ENCODE measurements at regions not wholly inside any gene's neighbourhood (a gene's known extent, or its start where the extent isn't known, plus 50 kb on each side); places are given as distances from the start of the nearest gene placed in this dataset.

DNA sequence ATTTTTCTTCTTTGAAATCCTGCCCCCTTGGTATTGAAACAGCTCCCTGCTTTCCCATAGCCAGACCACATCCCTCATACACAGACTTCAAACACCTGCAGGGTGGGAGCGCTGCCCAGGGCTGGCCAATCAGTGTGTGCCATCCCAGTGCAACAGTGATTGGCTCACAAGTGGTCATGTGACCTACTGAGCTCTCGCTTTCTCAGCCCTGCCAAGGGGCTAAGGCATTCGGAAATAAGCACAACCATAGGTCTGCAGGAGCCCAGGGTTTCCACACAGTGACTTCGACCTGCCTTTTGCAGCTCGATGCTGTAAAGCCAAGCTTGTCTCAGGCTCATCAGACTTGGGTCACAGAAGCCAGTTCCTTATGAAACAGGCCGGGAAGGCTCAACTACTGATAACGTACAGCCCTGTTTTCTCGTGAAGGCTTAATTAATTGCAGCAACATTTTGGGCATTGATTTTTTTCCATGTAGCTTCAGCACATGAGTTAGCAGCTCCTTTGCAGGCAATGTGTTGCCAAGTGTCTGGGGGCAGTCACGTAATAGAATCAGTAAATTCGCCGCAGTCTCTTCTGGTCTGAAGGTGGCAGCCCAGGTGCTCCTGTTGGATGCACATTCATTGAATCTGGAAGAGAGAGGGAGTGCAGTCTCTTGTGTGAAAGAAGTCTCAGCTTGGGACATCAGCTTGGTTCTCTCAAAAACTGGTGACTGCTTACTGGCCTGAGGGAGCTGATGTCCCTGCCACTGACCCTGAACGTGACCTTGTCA, 1091.8 kb downstream of the AACS start:
- Histone ChIP-seq H3K27ac (no peak overlapping the region), H3K27me3 (no peaks in the 10 kb centered on the region), H4K20me1 (ENCODE audit: low read depth) (no peaks in the 10 kb centered on the region), H3K4me3 (no peak overlapping the region), H3K9me3 (ENCODE audit: low read depth) (no peaks in the 10 kb centered on the region), H3F3A (ENCODE audit: low read depth) (no peaks in the 10 kb centered on the region), H3K9ac (no peak overlapping the region), H3K4me1 (no peaks in the 10 kb centered on the region), H3K36me3 (no peaks in the 10 kb centered on the region), H3K4me2 (no peak overlapping the region), H3K79me2 (ENCODE audit: low read depth) (no peaks in the 10 kb centered on the region), H2AFZ (replicated peaks) (peak overlapping the region; percentile 50)
- Mint-ChIP-seq H3K27ac (no peak overlapping the region), H3K27me3 (ENCODE audit: insufficient read depth, low read depth) (no peaks in the 10 kb centered on the region), H3K4me3 (no peak overlapping the region), H3K9me3 (peaks cover 2% of the 10 kb centered on the region), H3K36me3 (no peaks in the 10 kb centered on the region), H3K4me1 (no peaks in the 10 kb centered on the region)
- peak; percentile 8 for DNase-seq (ENCODE audit: low spot score)
- TF ChIP-seq, protein P1, sequence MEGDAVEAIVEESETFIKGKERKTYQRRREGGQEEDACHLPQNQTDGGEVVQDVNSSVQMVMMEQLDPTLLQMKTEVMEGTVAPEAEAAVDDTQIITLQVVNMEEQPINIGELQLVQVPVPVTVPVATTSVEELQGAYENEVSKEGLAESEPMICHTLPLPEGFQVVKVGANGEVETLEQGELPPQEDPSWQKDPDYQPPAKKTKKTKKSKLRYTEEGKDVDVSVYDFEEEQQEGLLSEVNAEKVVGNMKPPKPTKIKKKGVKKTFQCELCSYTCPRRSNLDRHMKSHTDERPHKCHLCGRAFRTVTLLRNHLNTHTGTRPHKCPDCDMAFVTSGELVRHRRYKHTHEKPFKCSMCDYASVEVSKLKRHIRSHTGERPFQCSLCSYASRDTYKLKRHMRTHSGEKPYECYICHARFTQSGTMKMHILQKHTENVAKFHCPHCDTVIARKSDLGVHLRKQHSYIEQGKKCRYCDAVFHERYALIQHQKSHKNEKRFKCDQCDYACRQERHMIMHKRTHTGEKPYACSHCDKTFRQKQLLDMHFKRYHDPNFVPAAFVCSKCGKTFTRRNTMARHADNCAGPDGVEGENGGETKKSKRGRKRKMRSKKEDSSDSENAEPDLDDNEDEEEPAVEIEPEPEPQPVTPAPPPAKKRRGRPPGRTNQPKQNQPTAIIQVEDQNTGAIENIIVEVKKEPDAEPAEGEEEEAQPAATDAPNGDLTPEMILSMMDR (IDR thresholded peaks at IDR 0.05): no peak
- no peak for TF ChIP-seq EZH2 (IDR thresholded peaks at IDR 0.05)
- TF ChIP-seq EZH2phosphoT487 (IDR thresholded peaks at IDR 0.05): no peak

DNA sequence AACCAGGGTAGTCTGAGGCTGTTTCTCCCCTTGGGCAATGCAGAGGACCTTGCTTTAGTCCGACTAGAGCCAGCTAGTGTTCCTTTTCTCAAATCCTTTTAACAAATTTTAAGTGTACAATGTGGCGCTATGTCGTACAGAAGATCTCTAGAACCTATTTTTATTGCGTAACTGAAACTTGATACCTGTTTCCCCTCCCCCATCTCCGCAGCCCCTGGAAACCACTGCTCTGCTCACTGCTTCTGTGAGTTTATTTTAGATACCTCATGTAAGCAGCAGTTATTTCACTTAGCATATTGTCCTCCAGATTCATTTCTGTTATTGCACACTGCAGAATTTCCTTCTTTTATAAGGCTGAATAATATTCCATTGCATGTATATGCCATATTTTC, 1092.3 kb downstream of the AACS start:
- no peak overlapping the region for H3K9ac ChIP-seq
- H3K9me3 ChIP-seq (ENCODE audit: low read depth): no peaks in the 10 kb centered on the region
- Mint-ChIP-seq H3K9me3 (peaks cover 2% of the 10 kb centered on the region), H3K36me3 (no peaks in the 10 kb centered on the region), H3K4me3 (no peak overlapping the region), H3K4me1 (no peaks in the 10 kb centered on the region), H3K27ac (no peak overlapping the region), H3K27me3 (ENCODE audit: insufficient read depth, low read depth) (no peaks in the 10 kb centered on the region)
- no peaks in the 10 kb centered on the region for H3K36me3 ChIP-seq
- no peak overlapping the region for H3K4me3 ChIP-seq
- H3K4me2 ChIP-seq: no peak overlapping the region
- DNase-seq (ENCODE audit: low spot score): no peak
- H4K20me1 ChIP-seq (ENCODE audit: low read depth): no peaks in the 10 kb centered on the region
- H3K79me2 ChIP-seq (ENCODE audit: low read depth): no peaks in the 10 kb centered on the region
- H2AFZ ChIP-seq (replicated peaks): no peak overlapping the region
- no peaks in the 10 kb centered on the region for H3F3A ChIP-seq (ENCODE audit: low read depth)
- H3K27ac ChIP-seq: no peak overlapping the region
- H3K4me1 ChIP-seq: no peaks in the 10 kb centered on the region
- H3K27me3 ChIP-seq: no peaks in the 10 kb centered on the region
- TF ChIP-seq, protein P1 (IDR thresholded peaks at IDR 0.05): no peak
- TF ChIP-seq EZH2 (IDR thresholded peaks at IDR 0.05) (no peak), EZH2phosphoT487 (IDR thresholded peaks at IDR 0.05) (no peak)

DNA sequence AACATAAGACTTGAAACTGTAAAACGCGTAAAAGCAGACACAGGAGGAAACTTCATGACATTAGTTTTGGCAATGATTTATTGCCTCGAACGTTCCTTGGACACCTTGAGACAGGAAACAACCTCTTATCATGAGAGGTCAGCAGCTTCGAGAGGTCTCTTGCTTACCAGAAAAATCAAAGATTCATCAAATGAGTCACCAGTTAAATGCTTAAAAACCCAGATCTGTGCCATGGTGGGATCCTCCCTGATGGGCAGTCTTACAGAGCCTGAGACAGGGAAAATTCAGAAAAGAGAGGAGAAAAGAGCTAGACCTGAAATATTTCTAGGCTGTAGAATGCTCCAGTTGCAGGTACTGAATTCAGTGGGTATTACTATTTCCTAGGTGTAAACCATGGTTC, 1093.9 kb downstream of the AACS start:
- Histone ChIP-seq H3K27me3 (no peaks in the 10 kb centered on the region), H3K4me2 (no peak overlapping the region), H3K9ac (no peak overlapping the region), H2AFZ (replicated peaks) (no peak overlapping the region), H3K36me3 (no peaks in the 10 kb centered on the region), H4K20me1 (ENCODE audit: low read depth) (no peaks in the 10 kb centered on the region), H3K9me3 (ENCODE audit: low read depth) (no peaks in the 10 kb centered on the region), H3K79me2 (ENCODE audit: low read depth) (no peaks in the 10 kb centered on the region), H3K4me1 (no peaks in the 10 kb centered on the region), H3K4me3 (no peak overlapping the region), H3K27ac (no peak overlapping the region), H3F3A (ENCODE audit: low read depth) (no peaks in the 10 kb centered on the region)
- H3K4me3 Mint-ChIP-seq: no peak overlapping the region
- no peak overlapping the region for H3K27ac Mint-ChIP-seq
- H3K9me3 Mint-ChIP-seq: peaks cover 2% of the 10 kb centered on the region
- H3K4me1 Mint-ChIP-seq: no peaks in the 10 kb centered on the region
- no peaks in the 10 kb centered on the region for H3K36me3 Mint-ChIP-seq
- no peak for TF ChIP-seq EZH2phosphoT487 (IDR thresholded peaks at IDR 0.05)
- no peak for TF ChIP-seq EZH2 (IDR thresholded peaks at IDR 0.05)
- TF ChIP-seq, protein P1 (IDR thresholded peaks at IDR 0.05): no peak
- no peak for DNase-seq (ENCODE audit: low spot score)
- peaks cover 3% of the 10 kb centered on the region for H3K27me3 Mint-ChIP-seq (ENCODE audit: insufficient read depth, low read depth)
